Endothelial cell of umbilical vein (primary cell): ENCODE measurements at regions not wholly inside any gene's neighbourhood (a gene's known extent, or its start where the extent isn't known, plus 50 kb on each side); places are given as distances from the start of the nearest gene placed in this dataset.

Source experiments
- CTCF ChIP-seq, 2 donors: IDR thresholded peaks; 1 replicate in 1 of 2; 2 replicates in 1 of 2; pipeline ENCODE4 v1.5.1; 2011; ENCODE audit warnings: low read length in 2 of 2, mild to moderate bottlenecking in 2 of 2, moderate library complexity in 2 of 2, control low read depth in 1 of 2, inconsistent platforms in 1 of 2, low read depth in 1 of 2; ENCODE audit not compliant: insufficient read depth in 1 of 2; ENCODE audit errors: extremely low read depth in 1 of 2
- EZH2 ChIP-seq: IDR thresholded peaks from 2 replicates; pipeline ENCODE4 v1.6.1; 2012; ENCODE audit warnings: borderline replicate concordance, low read depth, mild to moderate bottlenecking, moderate library complexity, low read length, inconsistent platforms; ENCODE audit not compliant: severe bottlenecking
- FOS ChIP-seq: IDR thresholded peaks from 2 replicates; pipeline ENCODE4 v1.6.1; 2011; ENCODE audit warnings: mild to moderate bottlenecking, low read length, moderate library complexity, borderline replicate concordance; ENCODE audit not compliant: insufficient read depth
- GATA2 ChIP-seq: IDR thresholded peaks from 2 replicates; pipeline ENCODE4 v1.7.0; 2011; ENCODE audit warnings: low read depth, mild to moderate bottlenecking, moderate library complexity, mixed read lengths, low read length; ENCODE audit not compliant: insufficient read length, insufficient read depth
- JUN ChIP-seq: IDR thresholded peaks from 2 replicates; pipeline ENCODE4 v1.6.1; 2011; ENCODE audit warnings: borderline replicate concordance, low read depth; ENCODE audit not compliant: insufficient read length, insufficient read depth
- MAX ChIP-seq: IDR thresholded peaks from 2 replicates; pipeline ENCODE4 v1.6.1; 2011; ENCODE audit not compliant: insufficient read depth, insufficient read length
- MYC ChIP-seq: IDR thresholded peaks from one replicate; pipeline ENCODE4 v1.6.1; 2011; ENCODE audit warnings: mild to moderate bottlenecking, low read depth, low read length
- POLR2A ChIP-seq: IDR thresholded peaks from 2 replicates; pipeline ENCODE4 v1.6.1; 2012; ENCODE audit warnings: low read depth, mild to moderate bottlenecking, control low read depth, low read length
- POLR2AphosphoS5 ChIP-seq: IDR thresholded peaks from 2 replicates; pipeline ENCODE4 v1.6.1; 2012; ENCODE audit warnings: low read depth, mild to moderate bottlenecking, control low read depth, low read length, moderate library complexity; ENCODE audit not compliant: insufficient read depth

- TF ChIP-seq JUN (no peak), POLR2A (no peak), CTCF (IDR thresholded peaks at IDR 0.05; ENCODE audit: extremely low read depth in 1 of 2, insufficient read depth in 1 of 2, low read depth in 1 of 2, low read length in 2 of 2) (no peak), POLR2AphosphoS5 (no peak), EZH2 (no peak), GATA2 (no peak), MAX (no peak), FOS (no peak), MYC (no peak)
Observed at GRCh38 chr20:16119909-16120308, 453.3 kb downstream of the KIF16B start.
